HG03342 (cell line): ENCODE measurements at regions not wholly inside any gene's neighbourhood (a gene's known extent, or its start where the extent isn't known, plus 50 kb on each side); places are given as distances from the start of the nearest gene placed in this dataset.
"Not testable (repeated sequence)": the region's sequence is repeated elsewhere in the genome, so short reads cannot be mapped to it uniquely, and the experiment has no call there.

Experiments used
- ATAC-seq: cut with Tn5 transposase; IDR thresholded peaks from one replicate; pipeline ENCODE4 v1.9.1; 2021; ENCODE audit warnings: mild to moderate bottlenecking, moderate library complexity; ENCODE audit not compliant: unreplicated experiment

DNA sequence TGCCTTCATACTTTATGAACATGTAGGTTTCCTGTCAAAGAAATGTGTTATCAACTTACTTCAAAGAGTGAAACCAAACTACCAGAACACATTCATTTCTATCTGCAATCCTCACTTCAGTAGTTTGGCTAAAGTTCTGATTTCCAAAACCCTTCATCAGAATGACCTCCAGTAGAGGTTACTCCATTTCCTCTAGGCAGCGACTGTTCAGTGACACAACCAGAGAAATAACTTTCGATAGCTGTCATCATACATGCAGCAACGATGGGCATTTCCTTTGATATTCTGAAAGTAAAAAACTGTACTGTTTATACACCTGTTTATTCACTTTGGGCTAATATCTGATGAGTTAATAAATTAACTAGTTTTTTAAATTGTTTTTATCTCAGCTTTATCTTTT lies 532.5 kb upstream of the IZUMO3 start:
- no peak for ATAC-seq

DNA sequence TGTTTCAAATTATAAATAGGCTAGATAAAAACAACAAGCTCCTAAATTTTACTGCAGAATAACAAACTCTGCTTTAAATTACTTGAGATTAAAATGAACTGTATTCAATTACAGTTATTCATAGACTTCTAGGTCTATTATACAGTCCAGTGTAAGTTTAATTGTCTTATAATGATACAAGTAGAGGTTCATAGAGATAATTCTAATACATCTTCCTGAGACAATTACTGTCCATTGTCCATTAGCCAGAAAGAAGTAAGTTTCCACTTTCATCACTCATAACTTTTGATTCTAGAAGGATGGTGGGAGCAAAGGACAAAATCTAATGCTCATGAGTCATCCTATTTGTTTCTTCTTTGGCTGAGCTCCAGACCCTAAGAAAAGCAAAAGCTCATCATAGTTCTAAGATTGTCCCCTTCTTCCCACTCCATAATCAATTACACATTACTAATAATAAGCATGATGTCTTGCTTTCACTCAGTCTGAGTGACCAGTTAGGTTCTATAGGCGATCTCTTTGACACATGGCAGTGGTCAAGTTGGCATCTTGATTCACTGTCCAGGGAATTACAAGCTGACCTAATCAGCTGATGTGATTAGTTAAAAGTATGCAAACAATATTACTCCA lies 502.5 kb upstream of the IZUMO3 start:
- ATAC-seq: no peak

DNA sequence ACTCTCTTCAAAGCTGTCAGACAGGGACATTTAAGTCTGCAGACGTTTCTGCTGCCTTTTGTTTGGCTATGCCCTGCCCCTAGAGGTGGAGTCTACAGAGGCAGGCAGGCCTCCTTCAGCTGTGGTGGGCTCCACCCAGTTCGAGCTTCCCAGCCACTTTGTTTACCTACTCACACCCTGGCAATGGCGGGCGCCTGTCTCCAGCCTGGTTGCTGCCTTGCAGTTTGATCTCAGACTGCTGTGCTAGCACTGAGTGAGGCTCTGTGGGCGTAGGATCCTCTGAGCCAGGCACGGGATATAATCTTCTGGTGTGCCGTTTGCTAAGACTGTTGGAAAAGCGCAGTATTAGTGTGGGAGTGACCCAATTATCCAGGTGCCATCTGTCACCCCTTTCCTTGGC lies 499.8 kb upstream of the IZUMO3 start:
- ATAC-seq: not testable (repeated sequence)

DNA sequence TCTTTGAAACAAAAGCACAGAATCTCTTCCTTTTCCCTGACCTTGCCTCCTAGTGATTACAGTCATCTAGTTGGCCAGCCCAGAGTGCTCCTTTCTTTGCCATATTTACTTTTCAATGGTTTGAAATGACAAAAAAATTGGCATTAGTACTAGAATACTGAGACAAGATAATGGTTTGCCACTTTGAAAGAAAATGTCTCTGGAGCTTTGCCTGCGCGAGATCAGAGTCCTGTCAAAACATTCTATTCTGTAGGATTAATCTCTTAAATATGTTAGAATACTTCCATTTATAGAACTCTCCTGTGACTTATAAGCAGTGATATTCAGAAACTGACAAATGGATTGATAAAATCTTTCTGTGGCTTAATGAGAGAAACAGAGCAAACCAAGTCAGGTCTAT lies 484.0 kb upstream of the IZUMO3 start:
- ATAC-seq: no peak

DNA sequence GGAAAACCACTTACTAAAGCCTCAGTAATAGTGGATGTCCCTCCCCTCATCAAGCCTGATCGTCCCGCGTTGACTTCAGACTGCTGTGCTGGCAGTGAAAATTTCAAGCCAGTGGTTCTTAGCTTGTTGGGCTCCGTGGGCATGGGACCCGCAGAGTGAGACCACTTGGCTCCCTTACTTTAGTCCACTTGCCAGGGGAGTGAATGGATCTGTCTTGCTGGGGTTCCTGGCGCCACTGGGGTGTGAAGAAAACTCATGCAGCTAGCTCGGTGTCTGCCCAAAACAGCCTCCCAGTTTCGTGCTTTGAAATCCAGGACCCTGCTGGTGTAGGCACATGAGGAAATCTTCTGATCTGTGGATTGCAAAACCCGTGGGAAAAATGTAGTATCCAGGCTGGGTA lies 480.0 kb upstream of the IZUMO3 start:
- ATAC-seq: no peak

DNA sequence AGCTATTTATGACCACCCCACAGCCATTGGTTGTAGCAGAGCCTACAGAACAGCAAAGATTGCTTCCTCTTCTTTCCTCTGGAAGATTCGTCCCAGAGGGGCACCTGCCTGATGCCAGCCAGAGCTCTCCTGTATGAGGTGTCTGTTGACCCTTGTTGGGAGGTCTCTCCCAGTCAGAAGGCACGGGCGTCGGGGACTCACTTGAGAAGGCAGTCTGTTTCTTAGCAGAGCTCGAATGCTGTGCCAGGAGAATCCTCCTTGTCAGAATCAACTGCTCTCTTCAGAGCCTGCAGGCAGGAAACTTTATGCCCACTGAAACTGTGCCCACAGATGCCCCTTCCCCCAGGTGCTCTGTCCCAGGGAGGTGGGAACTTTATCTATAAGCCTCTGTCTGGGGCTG lies 479.5 kb upstream of the IZUMO3 start:
- ATAC-seq: no peak

DNA sequence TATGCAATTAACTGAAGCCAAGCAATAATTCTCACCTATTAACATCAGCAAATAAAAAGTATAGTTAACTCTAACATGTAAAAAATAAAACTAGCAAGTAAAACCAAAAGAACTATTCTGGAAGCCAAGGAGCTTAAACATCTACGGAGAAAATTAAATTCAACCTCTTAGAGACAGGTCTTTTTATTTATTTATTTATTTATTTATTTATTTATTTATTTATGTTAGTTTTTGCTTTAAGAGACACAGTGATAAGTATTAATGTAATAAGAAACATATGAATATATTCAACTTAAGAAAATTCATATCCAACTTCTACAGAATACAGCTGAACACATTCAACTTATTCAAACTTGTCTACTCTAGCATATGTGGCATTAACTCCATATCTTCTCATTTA lies 472.1 kb upstream of the IZUMO3 start:
- no peak for ATAC-seq

DNA sequence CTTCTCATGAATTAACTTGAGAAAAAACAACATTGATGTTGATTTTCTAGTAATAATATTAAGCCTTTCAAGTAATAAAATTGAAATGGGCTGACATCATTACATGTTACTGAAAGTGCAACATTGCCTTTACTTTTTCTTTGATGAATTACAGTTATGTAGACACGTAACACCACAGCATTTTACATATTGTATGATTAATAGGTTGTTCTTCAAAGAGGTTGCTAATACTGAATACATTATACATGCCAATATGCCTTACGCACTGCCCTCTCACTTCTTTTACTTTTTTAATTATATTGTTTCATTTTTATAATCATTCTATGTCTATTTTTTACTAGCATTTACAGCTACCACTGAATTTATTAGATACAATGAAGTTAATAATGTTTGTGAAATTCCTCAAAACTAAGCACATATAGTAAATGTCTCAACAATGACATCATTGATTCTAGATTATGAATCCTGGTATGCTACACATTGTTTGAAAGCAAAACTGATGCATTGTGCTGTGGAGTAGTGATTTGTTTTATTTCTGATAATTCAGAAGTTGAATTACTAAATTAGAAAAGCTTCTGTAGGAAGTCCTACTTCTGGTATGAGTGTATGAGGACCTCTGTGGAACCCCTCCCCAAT lies 464.4 kb upstream of the IZUMO3 start:
- ATAC-seq: no peak

DNA sequence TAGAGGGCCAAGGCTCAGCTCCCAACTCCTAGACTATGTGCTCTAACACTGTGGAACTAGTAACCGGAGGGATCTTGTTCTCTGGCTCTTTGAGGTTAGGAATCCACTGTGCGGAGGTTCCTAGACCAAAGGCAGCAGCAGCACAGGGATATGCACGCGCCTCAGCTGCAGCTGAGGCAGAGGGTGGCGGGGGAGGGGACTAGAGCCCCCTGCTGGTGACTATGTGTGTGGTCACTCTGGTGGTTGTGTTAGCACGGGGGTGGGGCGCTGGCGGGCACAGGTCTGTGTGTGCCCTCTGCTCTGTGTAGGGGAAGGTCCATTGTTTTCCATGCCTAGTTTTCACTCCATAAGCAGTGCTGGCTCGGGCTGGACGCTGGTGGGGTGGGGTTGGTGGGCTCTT lies 458.0 kb upstream of the IZUMO3 start:
- ATAC-seq: no peak

DNA sequence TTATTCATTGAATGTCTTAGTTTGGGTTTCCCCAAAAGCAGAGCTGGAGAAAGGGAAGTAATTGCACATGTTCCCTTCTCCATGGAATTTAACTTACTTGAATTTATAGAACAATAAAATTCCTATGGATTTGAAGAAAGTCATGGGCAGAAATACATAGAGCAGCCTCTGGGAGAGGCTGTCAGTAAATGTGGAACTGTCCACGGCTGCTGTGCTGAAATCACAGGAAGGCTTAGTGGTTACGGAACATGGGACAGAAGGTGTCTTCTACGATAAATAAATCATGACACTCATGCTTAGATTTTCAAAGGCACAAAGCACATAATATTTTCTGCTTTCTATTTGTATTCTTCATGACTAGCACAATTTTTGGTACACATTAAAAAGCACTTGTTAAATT lies 440.6 kb upstream of the IZUMO3 start:
- no peak for ATAC-seq

DNA sequence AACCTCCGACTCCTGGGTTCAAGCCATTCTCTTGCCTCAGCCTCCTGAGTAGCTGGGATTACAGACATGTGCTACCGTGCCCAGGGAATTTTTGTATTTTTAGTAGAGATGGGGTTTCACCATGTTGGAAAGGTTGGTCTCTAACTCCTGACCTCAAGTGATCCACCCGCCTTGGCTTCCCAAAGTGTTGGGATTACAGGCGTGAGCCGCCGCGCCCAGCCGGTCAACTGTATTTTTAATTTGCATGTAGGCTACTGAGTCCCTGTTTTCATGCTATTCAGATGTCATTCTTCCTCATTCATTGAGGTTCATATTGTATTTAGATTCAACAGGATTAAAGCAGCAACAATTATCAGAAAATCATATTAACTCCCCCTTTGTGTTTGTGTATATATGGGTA lies 425.1 kb upstream of the IZUMO3 start:
- not testable (repeated sequence) for ATAC-seq

DNA sequence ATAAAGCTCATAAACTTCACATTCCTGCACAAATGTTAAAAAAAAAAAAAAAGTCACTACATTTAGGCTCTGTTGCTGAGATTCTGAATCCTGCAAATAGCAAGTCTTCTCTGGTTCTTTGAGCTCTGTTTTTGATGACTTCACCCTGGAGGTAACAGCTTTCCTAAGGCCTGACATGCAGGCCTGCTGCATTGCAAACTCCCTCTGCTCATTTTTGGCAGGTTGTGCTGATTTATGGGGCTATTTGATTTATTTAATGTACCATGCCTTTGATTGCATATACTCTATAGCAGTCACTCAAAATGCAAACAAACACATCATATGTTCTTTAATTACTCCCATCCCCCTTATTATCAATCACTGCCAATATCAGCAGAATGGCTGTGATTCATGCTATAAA lies 416.1 kb upstream of the IZUMO3 start:
- no peak for ATAC-seq

DNA sequence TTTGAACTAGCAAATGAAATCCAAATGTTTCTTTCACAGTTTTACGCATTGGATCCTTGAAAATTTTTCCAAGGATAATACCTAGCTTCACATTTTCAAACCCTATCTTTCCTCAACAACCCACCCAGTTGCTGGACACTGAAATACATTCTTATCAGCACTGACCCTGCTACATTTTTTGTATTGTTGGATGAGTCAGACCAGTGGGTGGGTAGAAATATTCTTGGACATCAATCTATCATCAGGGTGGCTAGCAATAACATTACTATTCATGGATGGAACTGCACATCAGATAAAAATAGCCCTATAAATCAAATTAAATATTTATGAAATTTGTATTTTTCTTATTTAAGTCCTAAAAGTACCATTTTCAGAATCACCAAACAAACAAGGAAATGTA lies 407.4 kb upstream of the IZUMO3 start:
- no peak for ATAC-seq

DNA sequence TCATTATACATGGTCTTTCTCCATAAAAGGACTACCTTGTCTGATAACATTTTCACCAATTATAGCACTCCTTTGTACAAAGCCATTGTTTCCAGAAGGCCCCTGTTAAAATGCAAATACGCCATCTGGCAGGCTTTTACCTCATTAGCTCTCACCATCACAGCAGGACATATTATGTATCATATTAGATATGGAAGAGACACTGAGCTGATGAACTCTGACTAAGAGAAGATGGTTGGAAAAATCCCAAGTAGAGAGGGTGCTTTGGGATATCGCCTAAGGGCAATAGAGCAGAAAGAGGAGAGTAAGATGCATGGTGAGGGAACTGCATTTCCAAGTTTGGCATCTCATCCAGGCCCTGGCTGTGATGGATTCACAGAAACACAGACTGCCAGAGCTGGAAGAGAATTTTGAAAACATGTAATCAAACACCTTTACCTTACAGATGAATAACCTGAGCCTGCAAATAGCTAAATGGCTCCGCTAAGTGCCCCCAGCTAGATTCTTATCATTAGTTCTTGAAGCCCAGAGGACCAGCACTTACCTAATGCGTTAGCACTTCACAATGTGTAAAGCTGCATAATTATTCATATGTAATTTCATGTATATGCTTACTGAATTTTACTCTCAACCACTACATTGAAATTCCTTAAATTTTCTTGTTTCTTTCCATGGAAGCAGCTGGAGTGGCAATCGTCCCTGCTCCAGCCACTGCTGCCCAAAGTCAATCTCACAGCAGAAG lies 393.6 kb upstream of the IZUMO3 start:
- ATAC-seq: no peak

DNA sequence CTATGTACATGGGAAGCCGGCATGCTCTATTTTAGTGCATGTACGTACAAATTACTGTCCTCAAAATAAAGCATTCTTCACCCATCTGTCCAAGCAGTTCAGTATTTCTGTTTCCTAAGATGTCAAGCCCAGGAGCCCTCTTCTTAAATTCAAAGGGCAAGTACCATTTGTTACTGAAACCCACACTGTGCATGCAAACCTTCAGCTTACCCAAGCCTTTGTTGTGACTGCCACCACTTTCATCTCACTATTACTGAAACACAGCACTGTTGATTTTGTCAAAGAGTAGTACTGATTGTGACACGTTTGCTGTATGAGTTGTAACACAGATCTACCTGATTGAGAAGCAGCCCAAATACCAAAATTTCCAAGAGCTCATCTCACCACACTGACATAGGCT lies 390.4 kb upstream of the IZUMO3 start:
- ATAC-seq: no peak

DNA sequence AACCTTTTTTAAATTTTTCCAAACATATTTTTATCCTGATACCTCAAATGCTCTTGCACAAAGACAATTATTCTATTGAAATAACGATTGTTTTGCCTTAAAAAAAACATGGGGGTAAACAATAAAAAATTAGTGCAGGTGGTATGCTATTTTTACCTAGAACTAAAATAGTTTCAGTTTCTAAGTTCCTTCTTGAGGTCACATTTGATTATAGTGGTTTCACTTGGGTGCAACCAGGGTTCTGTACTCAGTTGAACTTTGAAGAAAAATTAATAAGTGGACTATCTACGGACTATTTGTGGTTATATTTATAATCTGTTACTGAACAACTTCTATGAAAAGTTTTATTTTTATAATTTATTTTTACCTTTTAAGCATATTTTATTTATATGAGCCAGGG lies 387.1 kb upstream of the IZUMO3 start:
- peak; percentile 73 for ATAC-seq

DNA sequence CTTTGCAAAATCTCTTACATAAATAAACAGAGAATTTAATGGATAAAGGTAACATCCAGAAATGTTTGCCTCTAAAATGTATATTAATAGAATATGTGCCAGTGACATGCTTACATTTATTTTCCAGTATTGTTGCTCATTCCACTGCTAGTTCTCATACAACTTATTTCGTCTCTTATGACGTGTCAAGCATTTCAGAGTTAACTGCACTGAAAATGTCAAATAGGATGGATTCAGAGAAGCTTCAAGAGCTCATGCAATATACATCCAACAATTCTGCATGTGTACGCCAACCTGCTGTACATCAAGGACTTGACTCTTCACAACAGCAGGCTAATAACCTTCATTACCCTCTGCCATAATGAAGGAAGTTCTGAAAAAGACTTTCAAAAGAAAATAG lies 386.2 kb upstream of the IZUMO3 start:
- no peak for ATAC-seq

DNA sequence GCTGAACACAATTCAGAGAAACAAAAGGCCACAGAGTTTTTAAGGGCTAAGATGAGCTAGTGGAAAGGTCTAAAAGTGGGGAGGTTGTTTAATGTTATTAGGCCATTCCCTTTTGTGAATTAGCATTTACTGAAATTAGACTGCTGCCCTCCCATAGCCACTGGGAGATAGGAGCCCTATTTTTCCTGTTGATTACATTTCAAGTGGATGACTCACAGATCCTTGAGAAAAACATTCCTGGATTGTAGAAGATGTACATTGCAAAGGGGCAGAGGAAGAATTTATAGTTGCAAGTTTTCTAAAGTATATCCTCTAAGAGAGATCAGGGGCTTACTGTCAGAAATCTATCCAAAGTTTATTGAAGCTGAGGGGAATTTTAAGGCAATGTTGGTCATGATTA lies 367.1 kb upstream of the IZUMO3 start:
- no peak for ATAC-seq

DNA sequence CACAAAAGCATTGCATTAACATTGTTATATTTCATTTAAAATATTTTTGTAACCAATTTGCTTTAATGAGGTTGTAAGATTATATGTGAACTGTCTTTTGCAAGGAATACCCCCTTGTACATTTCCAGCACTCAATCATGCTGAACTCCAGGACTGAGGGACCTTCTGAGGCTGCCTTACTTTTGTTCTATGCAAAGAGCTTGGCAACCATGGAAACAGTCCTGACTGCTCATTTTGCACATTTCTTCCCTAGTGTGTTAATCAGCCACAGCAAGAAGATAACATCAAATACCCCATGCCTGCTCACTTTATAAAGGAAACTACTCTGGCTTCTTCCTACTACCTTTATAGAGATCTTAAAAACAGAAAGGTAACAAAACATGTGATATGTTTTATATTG lies 355.6 kb upstream of the IZUMO3 start:
- ATAC-seq: no peak

DNA sequence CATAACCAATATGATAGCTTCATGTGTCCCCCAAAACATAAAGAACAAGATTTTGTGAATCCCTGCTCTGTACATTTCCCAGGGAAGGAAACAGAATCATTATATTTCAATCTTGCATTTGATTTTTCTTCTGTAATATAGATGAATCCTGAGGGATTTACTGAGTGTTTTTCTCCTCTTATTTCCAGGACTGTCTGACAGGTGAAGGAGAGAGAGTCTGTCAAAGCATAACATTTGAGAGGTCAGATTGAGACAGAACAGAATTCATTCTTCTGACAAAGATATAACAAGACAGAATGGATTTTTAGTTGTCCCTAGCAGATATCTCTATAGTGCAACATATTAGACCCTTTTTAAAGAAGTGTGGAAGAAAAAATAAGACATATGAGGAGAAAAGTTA lies 354.5 kb upstream of the IZUMO3 start:
- no peak for ATAC-seq

DNA sequence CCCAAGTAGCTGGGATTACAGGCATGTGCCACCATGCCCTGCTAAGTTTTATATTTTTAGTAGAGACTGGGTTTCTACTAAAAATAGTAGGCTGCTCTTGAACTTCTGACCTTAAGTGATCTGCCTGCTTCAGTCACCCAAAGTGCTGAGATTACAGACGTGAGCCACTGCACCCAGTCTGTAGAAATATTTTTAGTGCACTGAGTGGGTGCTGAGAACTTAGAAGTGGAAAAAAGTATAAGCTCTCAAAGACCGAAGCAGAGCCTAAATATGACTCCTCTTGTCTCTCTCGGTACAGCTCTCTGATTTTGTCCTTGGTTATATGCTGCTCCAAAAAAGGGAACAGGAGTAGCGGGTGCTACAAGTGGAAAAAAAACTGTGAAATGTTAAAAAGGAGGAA lies 353.8 kb upstream of the IZUMO3 start:
- ATAC-seq: no peak

DNA sequence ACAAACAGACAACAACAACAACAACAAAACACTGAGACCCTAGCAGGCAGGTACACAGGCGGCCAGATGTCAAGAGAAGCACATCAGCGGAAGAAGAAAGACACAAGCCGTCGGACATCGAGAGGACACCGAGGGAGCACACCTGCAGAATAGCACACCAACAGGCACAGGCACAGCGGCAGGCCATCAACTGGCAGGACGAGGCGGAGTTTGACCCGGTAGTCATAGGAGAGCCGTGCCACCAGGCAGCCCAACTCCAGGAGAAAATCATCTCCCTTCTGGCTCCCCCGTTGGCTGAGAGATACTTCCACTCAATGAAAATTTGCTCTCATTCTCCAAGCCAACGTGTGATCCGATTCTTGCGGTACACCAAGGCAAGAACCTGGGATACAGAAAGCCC lies 352.1 kb upstream of the IZUMO3 start:
- ATAC-seq: no peak
